Tibial nerve (tissue), 4 donors: ENCODE measurements at regions not wholly inside any gene's neighbourhood (a gene's known extent, or its start where the extent isn't known, plus 50 kb on each side); places are given as distances from the start of the nearest gene placed in this dataset.

Source experiments
- DNase-seq, 2 donors: peaks; one replicate each; pipeline ENCODE4 v3.0.0-alpha.2; 2019; ENCODE audit warnings: low spot score in 2 of 2
- H3K27ac ChIP-seq, 4 donors: fragments of 200-600 bp; sonication (generic) in 3 of 4; one replicate each; pipeline ENCODE4 v1.5.1; 2017 to 2019; ENCODE audit warnings: mild to moderate bottlenecking in 1 of 4
- H3K27me3 ChIP-seq, 2 donors: fragments of 200-600 bp; sonication (generic) in 1 of 2; one replicate each; pipeline versions ENCODE4 v1.5.1 to v1.6.0; 2017 to 2019
- H3K36me3 ChIP-seq, 3 donors: fragments of 200-600 bp; sonication (generic); one replicate each; pipeline ENCODE4 v1.5.1; 2018 to 2019
- H3K4me1 ChIP-seq, 4 donors: fragments of 200-600 bp; sonication (generic) in 3 of 4; one replicate each; pipeline ENCODE4 v1.5.1; 2017 to 2019
- H3K4me3 ChIP-seq, 4 donors: fragments of 200-600 bp; sonication (generic) in 3 of 4; one replicate each; pipeline ENCODE4 v1.5.1; 2017 to 2019; ENCODE audit warnings: mild to moderate bottlenecking in 1 of 4, moderate library complexity in 1 of 4
- H3K9me3 ChIP-seq, 4 donors: fragments of 200-600 bp; sonication (generic) in 3 of 4; one replicate each; pipeline ENCODE4 v1.5.1; 2017 to 2019
- EP300 ChIP-seq, 2 donors: sonication (generic); formaldehyde crosslinking; IDR thresholded peaks; one replicate each; pipeline ENCODE4 v1.6.1; 2017; ENCODE audit warnings: antibody characterized with exemption in 2 of 2, mild to moderate bottlenecking in 1 of 2
- POLR2A ChIP-seq, 2 donors: fragments of 450-650 bp; IDR thresholded peaks; one replicate each; pipeline ENCODE4 v1.6.1; 2017; ENCODE audit warnings: antibody characterized with exemption in 2 of 2, mild to moderate bottlenecking in 2 of 2, moderate library complexity in 2 of 2
- WGBS, 2 donors: methylation state at CpG; one replicate each; pipeline ENCODE4 v1.1.5; 2018; 5-methylcytosine and 5-hydroxymethylcytosine counted together
- TF ChIP-seq, protein P1 (sequence below), 5 experiments: fragments of 200-600 bp in 3 of 5; fragments of 450-650 bp in 2 of 5; sonication (generic) in 3 of 5; IDR thresholded peaks; one replicate each; pipeline ENCODE4 v1.5.1; 2016 to 2019; ENCODE audit warnings: antibody characterized with exemption in 5 of 5, mild to moderate bottlenecking in 3 of 5, moderate library complexity in 2 of 5

DNA sequence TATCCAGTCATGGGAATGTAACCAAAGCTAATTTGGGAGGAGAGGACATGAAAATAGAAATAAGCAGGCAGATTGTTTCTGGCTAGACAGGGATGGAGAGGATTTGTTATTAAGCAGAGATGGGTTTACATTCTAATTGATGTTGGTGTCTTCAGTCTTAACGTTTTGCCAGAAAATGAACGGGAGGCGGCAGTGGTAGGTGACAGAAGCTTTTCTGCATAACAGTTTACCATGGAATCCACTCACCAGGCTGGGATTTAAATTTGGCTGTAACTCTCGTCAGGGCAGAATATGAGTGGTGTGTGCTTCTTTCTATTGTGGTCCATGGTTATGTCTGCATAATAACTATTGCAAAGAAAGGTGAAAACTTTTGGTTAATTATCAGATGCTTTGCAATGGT, 50.2 kb upstream of the OTX2 start:
- Histone ChIP-seq H3K27ac (no peak overlapping the region), H3K27me3 (peaks cover 0 to 10% of the 10 kb centered on the region in 2 donors), H3K36me3 (no peaks in the 10 kb centered on the region), H3K4me3 (no peak overlapping the region), H3K4me1 (no peaks in the 10 kb centered on the region), H3K9me3 (no peaks in the 10 kb centered on the region)
- DNase-seq, result no peak
- TF ChIP-seq EP300 (IDR thresholded peaks at IDR 0.05) (no peak), POLR2A (IDR thresholded peaks at IDR 0.05) (no peak)
- TF ChIP-seq, protein P1, sequence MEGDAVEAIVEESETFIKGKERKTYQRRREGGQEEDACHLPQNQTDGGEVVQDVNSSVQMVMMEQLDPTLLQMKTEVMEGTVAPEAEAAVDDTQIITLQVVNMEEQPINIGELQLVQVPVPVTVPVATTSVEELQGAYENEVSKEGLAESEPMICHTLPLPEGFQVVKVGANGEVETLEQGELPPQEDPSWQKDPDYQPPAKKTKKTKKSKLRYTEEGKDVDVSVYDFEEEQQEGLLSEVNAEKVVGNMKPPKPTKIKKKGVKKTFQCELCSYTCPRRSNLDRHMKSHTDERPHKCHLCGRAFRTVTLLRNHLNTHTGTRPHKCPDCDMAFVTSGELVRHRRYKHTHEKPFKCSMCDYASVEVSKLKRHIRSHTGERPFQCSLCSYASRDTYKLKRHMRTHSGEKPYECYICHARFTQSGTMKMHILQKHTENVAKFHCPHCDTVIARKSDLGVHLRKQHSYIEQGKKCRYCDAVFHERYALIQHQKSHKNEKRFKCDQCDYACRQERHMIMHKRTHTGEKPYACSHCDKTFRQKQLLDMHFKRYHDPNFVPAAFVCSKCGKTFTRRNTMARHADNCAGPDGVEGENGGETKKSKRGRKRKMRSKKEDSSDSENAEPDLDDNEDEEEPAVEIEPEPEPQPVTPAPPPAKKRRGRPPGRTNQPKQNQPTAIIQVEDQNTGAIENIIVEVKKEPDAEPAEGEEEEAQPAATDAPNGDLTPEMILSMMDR (IDR thresholded peaks at IDR 0.05), result no peak
- 51 to 55% methylated on average over 4 of the region's 4 CpGs for WGBS, 2 donors
